ENCODE measurements at regions not wholly inside any gene's neighbourhood (a gene's known extent, or its start where the extent isn't known, plus 50 kb on each side); places are given as distances from the start of the nearest gene placed in this dataset.

DNA sequence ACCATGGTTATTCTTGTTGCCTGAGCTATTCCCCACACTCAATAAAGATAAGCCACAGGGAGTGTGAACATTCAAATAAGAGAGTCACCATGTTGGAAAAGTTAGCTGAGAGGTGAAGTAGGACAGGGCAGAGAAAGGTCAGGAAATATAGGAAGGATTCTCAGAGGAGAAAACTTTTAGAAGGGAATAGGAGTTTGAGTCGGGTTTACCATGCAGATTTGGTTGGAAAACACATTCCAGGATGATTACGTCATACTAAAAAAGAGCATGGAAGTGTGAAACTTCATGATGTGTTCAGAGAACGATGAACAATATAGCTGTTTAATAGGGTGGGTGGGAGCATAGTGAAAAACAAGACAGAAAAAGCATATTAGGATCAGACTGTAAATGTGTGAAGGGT, 1125.3 kb upstream of the ADGRL2 start:
- no peaks in the 10 kb centered on the region for H3K27me3 Mint-ChIP-seq
- TF ChIP-seq, protein P1, sequence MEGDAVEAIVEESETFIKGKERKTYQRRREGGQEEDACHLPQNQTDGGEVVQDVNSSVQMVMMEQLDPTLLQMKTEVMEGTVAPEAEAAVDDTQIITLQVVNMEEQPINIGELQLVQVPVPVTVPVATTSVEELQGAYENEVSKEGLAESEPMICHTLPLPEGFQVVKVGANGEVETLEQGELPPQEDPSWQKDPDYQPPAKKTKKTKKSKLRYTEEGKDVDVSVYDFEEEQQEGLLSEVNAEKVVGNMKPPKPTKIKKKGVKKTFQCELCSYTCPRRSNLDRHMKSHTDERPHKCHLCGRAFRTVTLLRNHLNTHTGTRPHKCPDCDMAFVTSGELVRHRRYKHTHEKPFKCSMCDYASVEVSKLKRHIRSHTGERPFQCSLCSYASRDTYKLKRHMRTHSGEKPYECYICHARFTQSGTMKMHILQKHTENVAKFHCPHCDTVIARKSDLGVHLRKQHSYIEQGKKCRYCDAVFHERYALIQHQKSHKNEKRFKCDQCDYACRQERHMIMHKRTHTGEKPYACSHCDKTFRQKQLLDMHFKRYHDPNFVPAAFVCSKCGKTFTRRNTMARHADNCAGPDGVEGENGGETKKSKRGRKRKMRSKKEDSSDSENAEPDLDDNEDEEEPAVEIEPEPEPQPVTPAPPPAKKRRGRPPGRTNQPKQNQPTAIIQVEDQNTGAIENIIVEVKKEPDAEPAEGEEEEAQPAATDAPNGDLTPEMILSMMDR (IDR thresholded peaks at IDR 0.05; ENCODE audit: unreplicated experiment): no peak
- H3K36me3 Mint-ChIP-seq (ENCODE audit: insufficient read depth): no peaks in the 10 kb centered on the region
- H3K4me3 Mint-ChIP-seq (ENCODE audit: low read depth): no peak overlapping the region
- no peak for DNase-seq (ENCODE audit: low spot score, unreplicated experiment)
- H3K27ac Mint-ChIP-seq: no peak overlapping the region
- H3K9me3 Mint-ChIP-seq (ENCODE audit: low read depth): peaks cover 3% of the 10 kb centered on the region
- H3K4me1 Mint-ChIP-seq (ENCODE audit: low read depth): no peaks in the 10 kb centered on the region

DNA sequence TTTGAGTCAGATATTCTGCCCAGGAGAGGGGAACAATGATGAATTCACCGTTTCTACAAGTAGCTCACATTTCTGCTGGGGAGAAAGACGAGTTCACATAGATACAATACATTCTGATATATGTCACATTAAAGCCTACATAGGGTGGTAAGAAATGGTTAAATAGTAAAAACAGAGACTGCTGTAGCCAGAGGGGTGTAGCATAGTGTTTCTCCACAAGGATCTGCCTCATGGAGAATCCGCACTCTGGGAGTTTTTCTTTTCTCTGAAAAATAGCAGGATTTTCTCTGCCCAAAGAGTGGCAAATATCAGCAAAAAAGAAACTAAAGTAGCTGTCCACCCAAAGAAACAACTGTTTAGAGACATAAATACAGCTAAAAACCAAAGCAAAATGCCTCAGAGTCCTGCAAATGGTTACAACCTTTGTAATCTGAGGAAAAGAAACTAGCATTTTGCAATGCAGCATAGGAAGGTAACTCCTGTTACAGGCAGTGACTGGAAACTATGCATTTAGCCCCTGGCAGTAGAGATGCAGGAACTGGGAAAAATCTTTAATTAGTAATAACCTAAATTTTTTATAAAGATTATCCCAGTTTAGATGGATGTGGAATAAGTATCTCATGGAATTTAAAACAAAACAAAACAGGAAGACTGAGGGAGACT, 1126.7 kb upstream of the ADGRL2 start:
- no peak for DNase-seq (ENCODE audit: low spot score, unreplicated experiment)
- H3K36me3 Mint-ChIP-seq (ENCODE audit: insufficient read depth): no peaks in the 10 kb centered on the region
- peaks cover 3% of the 10 kb centered on the region for H3K9me3 Mint-ChIP-seq (ENCODE audit: low read depth)
- no peaks in the 10 kb centered on the region for H3K27me3 Mint-ChIP-seq
- TF ChIP-seq, protein P1 (IDR thresholded peaks at IDR 0.05; ENCODE audit: unreplicated experiment): no peak
- no peak overlapping the region for H3K4me3 Mint-ChIP-seq (ENCODE audit: low read depth)
- peaks cover 2% of the 10 kb centered on the region for H3K4me1 Mint-ChIP-seq (ENCODE audit: low read depth)
- no peak overlapping the region for H3K27ac Mint-ChIP-seq

DNA sequence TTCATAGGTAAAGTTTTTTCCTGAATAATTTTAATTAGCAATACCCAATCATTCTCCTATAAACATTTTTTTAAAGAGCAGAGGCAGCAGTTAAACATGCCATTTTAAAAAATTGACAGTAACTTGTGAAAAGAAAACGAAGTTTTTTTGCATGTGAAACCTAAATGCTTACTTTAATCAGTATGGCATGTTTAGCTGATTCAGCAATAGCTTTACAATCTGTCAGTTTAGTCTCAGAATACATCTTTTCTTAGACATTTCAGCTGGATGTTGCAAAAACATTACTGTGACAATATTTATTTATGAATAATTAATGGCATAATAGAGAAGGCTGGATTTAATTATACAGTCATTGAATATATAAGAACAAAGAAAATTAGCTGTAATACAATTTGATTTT, 1132.4 kb upstream of the ADGRL2 start:
- DNase-seq (ENCODE audit: low spot score, unreplicated experiment): no peak
- TF ChIP-seq, protein P1 (IDR thresholded peaks at IDR 0.05; ENCODE audit: unreplicated experiment): no peak
- Mint-ChIP-seq H3K27ac (no peak overlapping the region), H3K36me3 (ENCODE audit: insufficient read depth) (no peaks in the 10 kb centered on the region), H3K4me3 (ENCODE audit: low read depth) (no peak overlapping the region), H3K9me3 (ENCODE audit: low read depth) (peaks cover 3% of the 10 kb centered on the region), H3K4me1 (ENCODE audit: low read depth) (peaks cover 2% of the 10 kb centered on the region), H3K27me3 (no peaks in the 10 kb centered on the region)

DNA sequence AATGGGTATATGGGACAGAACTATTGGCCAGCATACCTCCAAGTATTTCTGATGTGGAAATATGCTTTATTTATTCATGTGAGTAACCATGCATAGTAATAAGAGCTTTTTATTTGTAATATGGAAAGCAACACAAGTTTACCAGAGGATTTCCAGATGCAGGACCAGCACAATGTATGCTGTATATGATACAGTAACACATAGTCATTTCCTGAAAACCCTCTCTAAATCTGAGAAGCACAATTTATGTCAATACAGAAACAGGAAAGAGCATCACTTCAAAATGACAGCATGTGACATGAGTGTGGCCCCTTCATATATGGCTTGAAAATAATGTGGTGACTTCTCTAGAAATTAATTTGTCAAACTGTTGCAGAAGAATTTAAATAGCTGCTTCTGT, 1134.7 kb upstream of the ADGRL2 start:
- DNase-seq (ENCODE audit: low spot score, unreplicated experiment): no peak
- Mint-ChIP-seq H3K9me3 (ENCODE audit: low read depth) (no peaks in the 10 kb centered on the region), H3K4me3 (ENCODE audit: low read depth) (no peak overlapping the region), H3K4me1 (ENCODE audit: low read depth) (peaks cover 2% of the 10 kb centered on the region), H3K27ac (no peak overlapping the region), H3K27me3 (no peaks in the 10 kb centered on the region), H3K36me3 (ENCODE audit: insufficient read depth) (no peaks in the 10 kb centered on the region)
- TF ChIP-seq, protein P1 (IDR thresholded peaks at IDR 0.05; ENCODE audit: unreplicated experiment): no peak

DNA sequence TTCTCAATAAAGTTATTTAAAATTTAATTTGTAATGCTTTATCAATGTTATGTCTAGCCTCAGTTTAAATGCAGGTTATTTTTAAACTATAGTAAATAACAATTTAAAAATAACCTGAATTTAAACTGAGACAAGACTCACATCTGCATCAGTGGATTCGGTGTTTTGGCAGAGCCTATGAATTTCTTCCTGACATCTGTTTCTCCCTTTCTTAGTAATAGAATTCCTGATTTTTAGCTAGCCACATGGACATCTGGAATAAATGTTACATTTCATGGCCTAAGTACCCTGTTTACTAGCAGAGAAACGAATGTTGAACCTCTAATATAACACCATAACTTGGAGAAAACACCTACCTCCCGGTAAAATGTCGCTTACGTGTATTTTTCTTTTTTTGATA, 1141.6 kb upstream of the ADGRL2 start:
- TF ChIP-seq, protein P1 (IDR thresholded peaks at IDR 0.05; ENCODE audit: unreplicated experiment): no peak
- peaks cover under 1% of the 10 kb centered on the region for H3K36me3 Mint-ChIP-seq (ENCODE audit: insufficient read depth)
- H3K9me3 Mint-ChIP-seq (ENCODE audit: low read depth): peaks cover under 1% of the 10 kb centered on the region
- H3K4me1 Mint-ChIP-seq (ENCODE audit: low read depth): peaks cover 20% of the 10 kb centered on the region
- H3K27me3 Mint-ChIP-seq: no peaks in the 10 kb centered on the region
- no peak overlapping the region for H3K4me3 Mint-ChIP-seq (ENCODE audit: low read depth)
- no peak for DNase-seq (ENCODE audit: low spot score, unreplicated experiment)
- H3K27ac Mint-ChIP-seq: no peak overlapping the region
